Spleen (tissue), 11 donors: ENCODE measurements at regions not wholly inside any gene's neighbourhood (a gene's known extent, or its start where the extent isn't known, plus 50 kb on each side); places are given as distances from the start of the nearest gene placed in this dataset.
"Not testable (repeated sequence)": the region's sequence is repeated elsewhere in the genome, so short reads cannot be mapped to it uniquely, and the experiment has no call there.

Experiments
- DNase-seq: peaks from one replicate; pipeline ENCODE4 v3.0.0-alpha.2; 2020
- H3K27ac ChIP-seq, 8 donors: fragments of 200-600 bp; sonication (generic) in 7 of 8; 1 replicate in 4 of 8; 2 replicates in 4 of 8; pipeline versions ENCODE4 v1.5.0 to v1.8.0; 2016 to 2021; ENCODE audit warnings: inconsistent platforms in 4 of 8, mild to moderate bottlenecking in 4 of 8, moderate library complexity in 1 of 8
- H3K27me3 ChIP-seq, 7 donors: fragments of 200-600 bp; sonication (generic) in 6 of 7; replicated peaks in 1 of 7; 1 replicate in 4 of 7; 2 replicates in 3 of 7; pipeline versions ENCODE4 v1.5.0 to v1.8.0; 2016 to 2021; ENCODE audit warnings: inconsistent platforms in 3 of 7, mild to moderate bottlenecking in 1 of 7
- H3K36me3 ChIP-seq, 6 donors: fragments of 200-600 bp; sonication (generic) in 5 of 6; 1 replicate in 4 of 6; 2 replicates in 2 of 6; pipeline versions ENCODE4 v1.5.0 to v1.8.0; 2016 to 2021; ENCODE audit warnings: inconsistent platforms in 2 of 6
- H3K4me1 ChIP-seq, 6 donors: fragments of 200-600 bp; sonication (generic) in 5 of 6; 1 replicate in 3 of 6; 2 replicates in 3 of 6; pipeline versions ENCODE4 v1.5.0 to v1.8.0; 2016 to 2021; ENCODE audit warnings: inconsistent platforms in 3 of 6
- H3K4me3 ChIP-seq, 8 donors: fragments of 200-600 bp; sonication (generic) in 7 of 8; 1 replicate in 4 of 8; 2 replicates in 4 of 8; pipeline versions ENCODE4 v1.5.0 to v1.8.0; 2016 to 2021; ENCODE audit warnings: inconsistent platforms in 4 of 8, mild to moderate bottlenecking in 4 of 8, moderate library complexity in 2 of 8
- H3K9me3 ChIP-seq, 8 donors: fragments of 200-600 bp; sonication (generic) in 7 of 8; 1 replicate in 4 of 8; 2 replicates in 4 of 8; pipeline versions ENCODE4 v1.5.0 to v1.8.0; 2016 to 2021; ENCODE audit warnings: inconsistent platforms in 4 of 8
- POLR2A ChIP-seq, 3 donors: fragments of 450-650 bp; IDR thresholded peaks; one replicate each; pipeline ENCODE4 v1.5.1; 2017; ENCODE audit warnings: antibody characterized with exemption in 3 of 3, mild to moderate bottlenecking in 1 of 3
- POLR2AphosphoS5 ChIP-seq, 3 donors: sonication (generic); formaldehyde crosslinking; IDR thresholded peaks; one replicate each; pipeline ENCODE4 v1.5.1; 2017; ENCODE audit warnings: antibody characterized with exemption in 3 of 3
- WGBS, 5 donors: extraction: QIAGEN DNeasy Blood & Tissue Kit in 3 of 5; methylation state at CpG; one replicate each; pipeline versions ENCODE4 v1.1.5 to v1.1.7; 2013 to 2018; 5-methylcytosine and 5-hydroxymethylcytosine counted together
- intact Hi-C: fragments of 100-400 bp; cut with DNase I; formaldehyde crosslinking; loops from one replicate; pipeline ENCODE4 v1.15.0; 2023; ENCODE audit warnings: low total_unique reads
- TF ChIP-seq, protein P1 (sequence below), 11 experiments: fragments of 200-600 bp in 7 of 11; fragments of 450-650 bp in 4 of 11; sonication (generic) in 4 of 11; IDR thresholded peaks in 8 of 11; conservative IDR thresholded peaks in 3 of 11; 1 replicate in 7 of 11; 2 replicates in 4 of 11; pipeline versions ENCODE4 v1.4.0 to v1.8.0; 2016 to 2021; ENCODE audit warnings: antibody characterized with exemption in 11 of 11, inconsistent platforms in 4 of 11, mild to moderate bottlenecking in 1 of 11
- donor health status: healthy with polysubstance abuse.
- donor health status: DM: no; HTN: no; CAD: no; lungs with moderate emphysema.
- donor health status: DM: no; HTN: no; CAD: no.
- donor health status: Bipolar disorder and iron deficiency.
- donor health status: healthy.
- donor health status: DM: no; HTN: no; CAD: no.
- donor health status: DM: yes; HTN: yes; CAD: no.

DNA sequence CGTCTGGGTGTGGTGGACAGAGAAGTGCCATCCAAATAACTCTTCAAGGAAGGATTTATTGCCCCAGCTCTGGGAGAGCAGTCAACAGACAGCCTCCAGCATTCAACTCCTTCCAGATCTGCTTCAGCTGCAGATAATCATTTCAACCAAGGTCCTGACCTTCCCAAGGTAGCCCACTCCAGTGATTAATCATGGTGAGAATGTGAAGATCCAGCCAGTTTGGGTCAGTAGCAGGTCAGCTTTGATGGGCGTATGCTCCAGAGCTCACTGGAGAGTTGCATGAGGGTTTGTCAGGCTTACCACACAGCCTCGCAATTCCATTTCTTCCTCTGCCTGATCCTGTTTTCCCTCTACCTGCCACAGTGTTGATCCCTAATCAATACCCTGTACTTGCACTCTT is 214.5 kb upstream of the ZRANB2 start:
- H3K9me3 ChIP-seq: peaks cover 0 to 24% (median 0%) of the 10 kb centered on the region in 8 donors
- 58 to 82% (median 70%) methylated on average over 3 of the region's 3 CpGs for WGBS, 5 donors
- no peaks in the 10 kb centered on the region for H3K4me1 ChIP-seq
- H3K4me3 ChIP-seq: no peak overlapping the region
- H3K27me3 ChIP-seq: no peaks in the 10 kb centered on the region
- DNase-seq: no peak
- no peak overlapping the region for H3K27ac ChIP-seq
- no peaks in the 10 kb centered on the region for H3K36me3 ChIP-seq
- TF ChIP-seq, protein P1, sequence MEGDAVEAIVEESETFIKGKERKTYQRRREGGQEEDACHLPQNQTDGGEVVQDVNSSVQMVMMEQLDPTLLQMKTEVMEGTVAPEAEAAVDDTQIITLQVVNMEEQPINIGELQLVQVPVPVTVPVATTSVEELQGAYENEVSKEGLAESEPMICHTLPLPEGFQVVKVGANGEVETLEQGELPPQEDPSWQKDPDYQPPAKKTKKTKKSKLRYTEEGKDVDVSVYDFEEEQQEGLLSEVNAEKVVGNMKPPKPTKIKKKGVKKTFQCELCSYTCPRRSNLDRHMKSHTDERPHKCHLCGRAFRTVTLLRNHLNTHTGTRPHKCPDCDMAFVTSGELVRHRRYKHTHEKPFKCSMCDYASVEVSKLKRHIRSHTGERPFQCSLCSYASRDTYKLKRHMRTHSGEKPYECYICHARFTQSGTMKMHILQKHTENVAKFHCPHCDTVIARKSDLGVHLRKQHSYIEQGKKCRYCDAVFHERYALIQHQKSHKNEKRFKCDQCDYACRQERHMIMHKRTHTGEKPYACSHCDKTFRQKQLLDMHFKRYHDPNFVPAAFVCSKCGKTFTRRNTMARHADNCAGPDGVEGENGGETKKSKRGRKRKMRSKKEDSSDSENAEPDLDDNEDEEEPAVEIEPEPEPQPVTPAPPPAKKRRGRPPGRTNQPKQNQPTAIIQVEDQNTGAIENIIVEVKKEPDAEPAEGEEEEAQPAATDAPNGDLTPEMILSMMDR (IDR thresholded peaks at IDR 0.05 in 8 of 11, conservative IDR thresholded peaks at IDR 0.05 in 3 of 11): no peak
- TF ChIP-seq POLR2AphosphoS5 (IDR thresholded peaks at IDR 0.05): no peak
- TF ChIP-seq POLR2A (IDR thresholded peaks at IDR 0.05): no peak
- intact Hi-C loops: no loop called here

DNA sequence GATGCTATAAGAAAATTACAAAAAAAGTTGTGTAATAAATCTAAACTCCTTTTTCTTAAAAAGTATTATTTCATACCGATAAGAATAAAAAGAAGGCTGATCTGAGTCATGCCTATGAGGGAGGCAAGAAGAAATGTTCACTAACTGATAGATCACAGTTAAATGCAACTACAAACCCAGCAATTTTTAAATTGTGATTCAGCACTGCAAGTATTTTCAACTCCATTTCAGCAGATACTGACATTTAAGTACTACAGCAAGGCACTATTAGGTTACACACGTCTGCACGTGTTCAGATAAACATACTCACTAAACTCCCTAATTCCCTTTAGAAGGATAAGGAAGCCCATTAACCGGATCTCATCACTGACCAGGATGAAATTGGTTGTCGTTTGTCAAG is 213.3 kb upstream of the ZRANB2 start:
- WGBS, 5 donors: 61 to 77% (median 69%) methylated on average over 5 of the region's 5 CpGs

DNA sequence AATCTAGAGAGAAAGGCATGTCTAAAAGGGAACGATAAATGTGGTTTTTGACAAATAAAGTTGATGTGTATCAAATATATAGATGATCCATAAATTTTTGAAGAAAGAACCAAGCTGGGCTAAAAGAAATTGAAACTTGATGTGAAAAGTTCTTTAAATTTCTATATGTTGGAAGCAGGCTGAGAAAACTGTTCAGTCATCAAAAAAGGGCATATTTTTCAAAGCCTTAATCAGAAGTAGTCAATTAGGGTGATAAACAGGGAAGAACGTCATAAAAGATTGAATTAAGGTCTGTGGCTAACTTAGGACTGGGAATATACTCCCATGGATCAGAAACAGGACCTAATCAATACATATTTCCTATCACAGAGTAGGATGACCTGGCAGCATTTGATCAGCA is 211.4 kb upstream of the ZRANB2 start:
- Histone ChIP-seq H3K9me3 (peaks cover 0 to 24% (median 0%) of the 10 kb centered on the region in 8 donors), H3K4me3 (no peak overlapping the region), H3K36me3 (no peaks in the 10 kb centered on the region), H3K4me1 (no peaks in the 10 kb centered on the region), H3K27me3 (no peaks in the 10 kb centered on the region), H3K27ac (no peak overlapping the region)
- intact Hi-C loops: no loop called here
- TF ChIP-seq POLR2A (IDR thresholded peaks at IDR 0.05) (no peak), POLR2AphosphoS5 (IDR thresholded peaks at IDR 0.05) (no peak)
- TF ChIP-seq, protein P1 (IDR thresholded peaks at IDR 0.05 in 8 of 11, conservative IDR thresholded peaks at IDR 0.05 in 3 of 11): no peak
- WGBS, 5 donors: 73 to 89% (median 76%) methylated on average over 2 of the region's 2 CpGs
- no peak for DNase-seq

More for the DNA sequence above, 213.3 kb upstream of the ZRANB2 start:
- H3K4me3 ChIP-seq: no peak overlapping the region
- H3K27me3 ChIP-seq: no peaks in the 10 kb centered on the region
- no peaks in the 10 kb centered on the region for H3K36me3 ChIP-seq
- intact Hi-C loops: no loop called here
- H3K27ac ChIP-seq: no peak overlapping the region
- no peak for DNase-seq
- TF ChIP-seq POLR2AphosphoS5 (IDR thresholded peaks at IDR 0.05): no peak
- TF ChIP-seq, protein P1 (IDR thresholded peaks at IDR 0.05 in 8 of 11, conservative IDR thresholded peaks at IDR 0.05 in 3 of 11): no peak
- no peak for TF ChIP-seq POLR2A (IDR thresholded peaks at IDR 0.05)
- H3K9me3 ChIP-seq: peaks cover 0 to 24% (median 0%) of the 10 kb centered on the region in 8 donors
- no peaks in the 10 kb centered on the region for H3K4me1 ChIP-seq

DNA sequence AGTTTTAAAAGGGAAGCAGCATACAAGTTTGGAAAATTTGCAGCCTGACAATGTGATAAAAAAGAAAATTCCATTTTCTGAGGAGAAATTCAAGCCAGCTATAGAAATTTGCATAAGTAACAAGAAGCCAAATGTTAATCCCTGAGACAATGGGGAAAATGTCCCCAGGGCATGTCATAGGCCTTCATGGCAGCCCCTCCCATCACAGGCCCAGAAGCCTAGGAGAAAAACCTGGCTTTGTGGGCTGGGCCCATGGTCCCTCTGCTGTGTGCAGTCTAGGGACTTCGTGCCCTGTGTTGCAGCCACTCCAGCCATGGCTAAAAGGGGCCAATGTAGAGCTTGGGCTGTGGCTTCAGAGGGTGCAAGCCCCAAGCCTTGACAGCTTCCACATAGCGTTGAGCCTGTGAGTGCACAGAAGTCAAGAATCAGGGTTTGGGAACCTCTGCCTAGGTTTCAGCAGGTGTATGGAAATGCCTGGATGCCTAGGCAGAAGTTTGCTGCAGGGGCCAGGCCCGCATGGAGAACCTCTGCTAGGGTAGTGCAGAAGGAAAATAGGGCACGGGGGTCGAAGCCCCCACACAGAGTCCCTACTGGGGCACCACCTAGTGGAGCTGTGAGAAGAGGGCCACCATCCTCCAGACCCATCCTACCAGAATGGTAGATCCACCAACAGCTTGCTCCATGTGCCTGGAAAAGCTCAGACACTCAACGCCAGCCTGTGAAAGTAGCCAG is 209.8 kb upstream of the ZRANB2 start:
- H3K4me1 ChIP-seq, H3K4me3 ChIP-seq, H3K27ac ChIP-seq, intact Hi-C loops, H3K27me3 ChIP-seq, DNase-seq, H3K36me3 ChIP-seq: not testable (repeated sequence)
- H3K9me3 ChIP-seq: peaks cover 0 to 24% (median 0%) of the 10 kb centered on the region in 8 donors
- WGBS, 5 donors: 79 to 90% (median 86%) methylated on average over 5 to 6 of the region's 6 CpGs
